ENCODE measurements at regions not wholly inside any gene's neighbourhood (a gene's known extent, or its start where the extent isn't known, plus 50 kb on each side); places are given as distances from the start of the nearest gene placed in this dataset.

- TF ChIP-seq CTCF (conservative IDR thresholded peaks at IDR 0.05; ENCODE audit: low read length) (no peak), EZH2phosphoT487 (IDR thresholded peaks at IDR 0.05; ENCODE audit: borderline replicate concordance) (no peak)
Measured at GRCh38 chr2:234836271-234836670, 115.5 kb upstream of the SH3BP4 start.

Measured in Loucy (cell line).